ENCODE measurements at regions not wholly inside any gene's neighbourhood (a gene's known extent, or its start where the extent isn't known, plus 50 kb on each side); places are given as distances from the start of the nearest gene placed in this dataset.

GRCh38 chr17:77381731-77382130, 241.0 kb downstream of the SEC14L1 start:
- TF ChIP-seq, protein P1, sequence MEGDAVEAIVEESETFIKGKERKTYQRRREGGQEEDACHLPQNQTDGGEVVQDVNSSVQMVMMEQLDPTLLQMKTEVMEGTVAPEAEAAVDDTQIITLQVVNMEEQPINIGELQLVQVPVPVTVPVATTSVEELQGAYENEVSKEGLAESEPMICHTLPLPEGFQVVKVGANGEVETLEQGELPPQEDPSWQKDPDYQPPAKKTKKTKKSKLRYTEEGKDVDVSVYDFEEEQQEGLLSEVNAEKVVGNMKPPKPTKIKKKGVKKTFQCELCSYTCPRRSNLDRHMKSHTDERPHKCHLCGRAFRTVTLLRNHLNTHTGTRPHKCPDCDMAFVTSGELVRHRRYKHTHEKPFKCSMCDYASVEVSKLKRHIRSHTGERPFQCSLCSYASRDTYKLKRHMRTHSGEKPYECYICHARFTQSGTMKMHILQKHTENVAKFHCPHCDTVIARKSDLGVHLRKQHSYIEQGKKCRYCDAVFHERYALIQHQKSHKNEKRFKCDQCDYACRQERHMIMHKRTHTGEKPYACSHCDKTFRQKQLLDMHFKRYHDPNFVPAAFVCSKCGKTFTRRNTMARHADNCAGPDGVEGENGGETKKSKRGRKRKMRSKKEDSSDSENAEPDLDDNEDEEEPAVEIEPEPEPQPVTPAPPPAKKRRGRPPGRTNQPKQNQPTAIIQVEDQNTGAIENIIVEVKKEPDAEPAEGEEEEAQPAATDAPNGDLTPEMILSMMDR (IDR thresholded peaks at IDR 0.05), result no peak
- TF ChIP-seq POLR2A (IDR thresholded peaks at IDR 0.05) (no peak), EP300 (IDR thresholded peaks at IDR 0.05) (no peak)
